ENCODE measurements at regions not wholly inside any gene's neighbourhood (a gene's known extent, or its start where the extent isn't known, plus 50 kb on each side); places are given as distances from the start of the nearest gene placed in this dataset.

DNA sequence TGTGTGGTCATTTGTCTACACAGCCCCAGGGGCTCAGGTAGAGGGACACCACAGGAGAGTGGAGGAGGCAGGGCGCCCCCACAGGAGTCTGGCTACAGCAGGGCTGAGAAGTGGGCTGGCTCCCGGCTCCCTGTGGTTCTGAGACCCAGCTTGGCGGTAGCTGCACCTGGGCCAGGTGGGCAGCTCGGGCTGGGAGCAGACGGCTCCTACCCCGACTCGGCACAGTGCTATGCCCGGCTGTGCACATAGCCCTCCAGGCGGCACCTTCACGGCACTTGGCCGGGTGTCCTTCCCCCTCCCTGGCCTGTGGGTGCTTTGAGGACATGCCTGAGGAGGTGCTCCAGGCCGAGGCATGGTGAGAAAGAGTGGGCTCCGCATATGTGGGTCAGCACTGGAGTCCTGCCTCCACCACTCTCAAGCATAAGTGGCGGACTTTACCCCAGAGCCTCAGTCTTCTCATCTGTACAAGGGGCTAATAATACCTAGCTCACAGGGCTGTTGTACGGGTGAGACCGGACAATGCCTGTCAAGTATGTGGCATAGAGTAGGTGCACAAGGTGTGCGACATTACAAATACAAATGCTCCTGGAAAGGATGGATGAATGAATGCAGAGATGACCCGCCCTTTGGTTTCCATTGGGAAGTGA, 50.1 kb upstream of the JPH3 start:
- no peak overlapping the region for H3K9ac ChIP-seq (ENCODE audit: low read length)
- H3K27me3 ChIP-seq (replicated peaks; ENCODE audit: control insufficient read depth, insufficient read depth, low read length): peaks cover 14% of the 10 kb centered on the region
- DNase-seq (ENCODE audit: low read depth): no peak
- H3K9me3 ChIP-seq (ENCODE audit: control insufficient read depth, low read length): no peaks in the 10 kb centered on the region
- no peak overlapping the region for H3K4me3 ChIP-seq (ENCODE audit: low read length)
- peaks cover 16% of the 10 kb centered on the region for H3K4me1 ChIP-seq (ENCODE audit: control insufficient read depth, insufficient read depth, low read length)
- no peaks in the 10 kb centered on the region for H3K36me3 ChIP-seq (ENCODE audit: control insufficient read depth, insufficient read depth, low read length, severe bottlenecking)

DNA sequence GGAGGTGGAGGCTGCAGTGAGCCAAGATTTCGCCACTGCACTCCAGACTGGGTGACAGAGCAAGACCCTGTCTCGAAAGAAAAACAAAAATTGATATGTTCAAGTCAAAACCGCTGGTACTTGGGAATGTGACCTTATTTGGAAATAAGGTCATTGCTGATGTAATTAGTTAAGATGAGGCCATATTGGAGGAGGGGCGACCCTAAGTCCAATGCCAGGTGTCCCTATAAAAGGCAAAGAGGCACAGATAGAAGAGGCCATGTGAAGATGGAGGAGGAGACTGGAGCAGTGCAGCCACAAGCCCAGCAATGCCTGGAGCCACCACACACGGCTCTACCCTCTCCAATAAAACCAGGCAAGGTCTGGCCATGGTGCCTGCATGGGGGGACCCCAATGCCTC, 50.8 kb upstream of the JPH3 start:
- H3K9me3 ChIP-seq (ENCODE audit: control insufficient read depth, low read length): no peaks in the 10 kb centered on the region
- H3K4me3 ChIP-seq (ENCODE audit: low read length): no peak overlapping the region

DNA sequence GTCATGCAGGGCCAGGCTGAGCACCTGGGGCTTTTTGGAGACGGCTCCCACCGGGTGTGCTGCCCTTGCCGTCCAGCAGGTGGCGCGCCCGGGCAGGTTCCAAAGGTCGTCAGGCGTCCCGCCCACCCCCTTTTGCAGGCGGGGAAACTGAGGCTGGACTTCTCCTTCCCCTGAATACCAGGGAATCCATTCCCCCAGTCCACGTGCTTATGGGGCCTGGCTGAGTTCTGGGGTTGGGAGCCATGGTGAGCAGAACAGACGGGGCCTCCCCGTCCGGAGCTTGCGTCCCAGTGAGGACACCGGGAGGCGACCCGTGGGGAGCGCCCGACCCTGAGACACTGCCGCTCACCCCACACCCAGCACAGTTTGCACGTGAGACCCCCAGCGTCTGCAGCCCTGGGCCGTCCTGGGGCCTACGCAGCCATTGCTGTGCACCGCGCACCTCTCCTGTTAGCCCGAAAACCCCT, 51.8 kb upstream of the JPH3 start:
- Histone ChIP-seq H3K4me3 (ENCODE audit: low read length) (no peak overlapping the region), H3K9me3 (ENCODE audit: control insufficient read depth, low read length) (peaks cover 8% of the 10 kb centered on the region), H3K27me3 (replicated peaks; ENCODE audit: control insufficient read depth, insufficient read depth, low read length) (peaks cover 16% of the 10 kb centered on the region), H3K9ac (ENCODE audit: low read length) (no peak overlapping the region), H3K4me1 (ENCODE audit: control insufficient read depth, insufficient read depth, low read length) (peaks cover 7% of the 10 kb centered on the region), H3K36me3 (ENCODE audit: control insufficient read depth, insufficient read depth, low read length, severe bottlenecking) (no peaks in the 10 kb centered on the region)
- peak; percentile 59 for DNase-seq (ENCODE audit: low read depth)

More for the DNA sequence above, 50.8 kb upstream of the JPH3 start:
- peaks cover 9% of the 10 kb centered on the region for H3K4me1 ChIP-seq (ENCODE audit: control insufficient read depth, insufficient read depth, low read length)
- no peak for DNase-seq (ENCODE audit: low read depth)
- peaks cover 16% of the 10 kb centered on the region for H3K27me3 ChIP-seq (replicated peaks; ENCODE audit: control insufficient read depth, insufficient read depth, low read length)
- no peaks in the 10 kb centered on the region for H3K36me3 ChIP-seq (ENCODE audit: control insufficient read depth, insufficient read depth, low read length, severe bottlenecking)
- H3K9ac ChIP-seq (ENCODE audit: low read length): no peak overlapping the region

DNA sequence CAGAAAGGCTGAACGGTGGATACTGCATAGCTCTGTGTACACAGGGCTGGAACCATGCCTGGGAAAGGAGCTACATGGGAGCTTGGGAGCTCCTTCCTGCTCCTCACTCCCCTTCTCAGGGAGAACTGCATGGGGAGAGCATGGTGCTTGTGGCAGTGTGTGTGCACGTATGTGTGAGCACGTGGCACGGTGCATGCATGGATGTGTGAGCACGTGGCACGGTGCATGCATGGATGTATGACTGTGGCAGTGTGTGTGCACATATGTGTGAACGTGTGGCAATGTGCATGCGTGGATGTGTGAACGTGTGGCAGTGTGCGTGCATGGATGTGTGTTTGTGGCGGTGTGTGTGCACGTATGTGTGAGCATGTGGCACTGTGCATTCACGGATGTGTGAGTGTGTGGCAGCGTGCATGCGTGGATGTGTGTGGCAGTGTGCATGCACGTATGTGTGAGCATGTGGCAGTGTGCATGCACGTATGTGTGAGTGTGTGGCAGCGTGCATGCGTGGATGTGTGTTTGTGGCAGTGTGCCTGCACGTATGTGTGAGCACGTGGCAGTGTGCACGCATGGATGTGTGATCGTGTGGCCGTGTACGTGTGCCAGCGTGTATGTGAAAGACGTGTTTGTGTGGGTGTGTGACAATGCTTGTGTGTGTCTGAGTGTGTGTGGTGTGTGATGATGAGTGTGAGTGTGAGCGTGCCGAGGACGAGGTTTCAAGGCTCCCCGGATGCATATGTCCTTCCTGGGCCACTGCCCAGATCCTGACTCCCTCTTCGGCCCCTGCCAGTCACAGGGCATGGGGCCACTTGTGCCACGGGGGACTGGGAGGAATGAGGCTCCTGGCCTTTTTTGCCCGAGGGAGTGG, 52.4 kb upstream of the JPH3 start:
- H3K4me1 ChIP-seq (ENCODE audit: control insufficient read depth, insufficient read depth, low read length): peaks cover 5% of the 10 kb centered on the region
- H3K27me3 ChIP-seq (replicated peaks; ENCODE audit: control insufficient read depth, insufficient read depth, low read length): peaks cover 16% of the 10 kb centered on the region
- H3K36me3 ChIP-seq (ENCODE audit: control insufficient read depth, insufficient read depth, low read length, severe bottlenecking): no peaks in the 10 kb centered on the region
- peaks cover 9% of the 10 kb centered on the region for H3K9me3 ChIP-seq (ENCODE audit: control insufficient read depth, low read length)
- no peak overlapping the region for H3K4me3 ChIP-seq (ENCODE audit: low read length)
- H3K9ac ChIP-seq (ENCODE audit: low read length): no peak overlapping the region
- DNase-seq (ENCODE audit: low read depth): no peak

DNA sequence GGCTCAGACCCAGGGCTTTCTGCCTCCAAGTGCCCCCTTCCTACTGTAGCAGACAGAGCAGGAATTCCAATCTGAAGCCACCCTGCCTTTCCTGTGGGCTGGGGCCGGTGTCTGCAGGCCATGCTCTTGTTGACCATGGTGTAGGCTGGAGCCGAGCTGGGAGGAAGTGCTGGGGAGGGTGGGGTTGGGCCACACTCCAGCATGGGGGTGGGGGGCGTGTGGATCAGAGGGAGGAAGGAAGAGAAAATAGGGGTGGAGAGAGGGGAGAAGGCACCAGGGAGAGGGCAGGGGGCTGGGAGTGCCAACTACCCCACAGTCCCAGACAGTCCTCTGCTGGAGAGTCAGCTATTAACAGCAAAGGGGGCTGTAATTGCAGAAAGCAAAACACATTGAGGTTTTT, 54.3 kb upstream of the JPH3 start:
- Histone ChIP-seq H3K9me3 (ENCODE audit: control insufficient read depth, low read length) (peaks cover 9% of the 10 kb centered on the region), H3K36me3 (ENCODE audit: control insufficient read depth, insufficient read depth, low read length, severe bottlenecking) (no peaks in the 10 kb centered on the region), H3K9ac (ENCODE audit: low read length) (no peak overlapping the region), H3K4me3 (ENCODE audit: low read length) (no peak overlapping the region), H3K4me1 (ENCODE audit: control insufficient read depth, insufficient read depth, low read length) (no peaks in the 10 kb centered on the region), H3K27me3 (replicated peaks; ENCODE audit: control insufficient read depth, insufficient read depth, low read length) (peaks cover 16% of the 10 kb centered on the region)
- DNase-seq (ENCODE audit: low read depth): no peak

DNA sequence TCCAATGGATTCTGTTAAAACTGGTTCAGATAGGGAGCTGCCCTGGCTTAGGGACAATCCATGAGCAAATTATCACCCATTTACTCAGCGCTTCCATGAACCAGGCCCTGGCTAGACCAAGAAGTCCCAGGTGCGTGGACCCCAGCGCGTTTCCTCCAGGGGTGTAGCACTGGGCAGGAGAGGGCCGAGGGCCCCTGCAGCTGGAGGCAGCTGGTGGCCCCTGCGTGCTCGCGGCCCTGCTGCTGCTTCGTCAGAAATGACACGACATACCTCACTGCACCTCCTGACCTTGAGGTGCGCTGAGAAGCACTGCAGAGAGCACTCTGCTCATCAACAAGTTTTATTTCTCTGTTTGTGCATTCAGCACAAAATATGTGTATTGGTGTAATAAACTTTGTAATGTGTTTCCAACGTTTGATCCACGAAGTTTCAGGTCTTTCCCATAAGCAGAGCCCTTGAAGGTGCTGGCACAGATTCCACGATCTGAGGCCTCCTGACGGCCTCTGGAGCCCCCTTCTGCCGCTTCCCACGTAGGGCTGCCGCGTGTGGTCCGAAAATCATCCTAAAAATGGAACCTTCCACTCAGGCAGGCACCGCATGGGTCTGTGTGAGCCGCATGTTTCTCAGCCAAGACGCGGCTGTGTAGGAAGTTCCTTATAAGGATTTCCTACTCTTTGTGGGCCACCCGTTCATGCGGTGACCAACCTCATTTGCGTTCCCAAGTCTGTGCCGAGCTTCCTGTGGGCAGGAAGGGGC, 50.8 kb upstream of the ZCCHC14 start:
- Histone ChIP-seq H3K4me1 (ENCODE audit: control insufficient read depth, insufficient read depth, low read length) (peaks cover 23% of the 10 kb centered on the region), H3K4me3 (ENCODE audit: low read length) (no peak overlapping the region), H3K27me3 (replicated peaks; ENCODE audit: control insufficient read depth, insufficient read depth, low read length) (peaks cover 8% of the 10 kb centered on the region), H3K36me3 (ENCODE audit: control insufficient read depth, insufficient read depth, low read length, severe bottlenecking) (no peaks in the 10 kb centered on the region), H3K9ac (ENCODE audit: low read length) (no peak overlapping the region), H3K9me3 (ENCODE audit: control insufficient read depth, low read length) (peaks cover 9% of the 10 kb centered on the region)
- DNase-seq (ENCODE audit: low read depth): no peak

DNA sequence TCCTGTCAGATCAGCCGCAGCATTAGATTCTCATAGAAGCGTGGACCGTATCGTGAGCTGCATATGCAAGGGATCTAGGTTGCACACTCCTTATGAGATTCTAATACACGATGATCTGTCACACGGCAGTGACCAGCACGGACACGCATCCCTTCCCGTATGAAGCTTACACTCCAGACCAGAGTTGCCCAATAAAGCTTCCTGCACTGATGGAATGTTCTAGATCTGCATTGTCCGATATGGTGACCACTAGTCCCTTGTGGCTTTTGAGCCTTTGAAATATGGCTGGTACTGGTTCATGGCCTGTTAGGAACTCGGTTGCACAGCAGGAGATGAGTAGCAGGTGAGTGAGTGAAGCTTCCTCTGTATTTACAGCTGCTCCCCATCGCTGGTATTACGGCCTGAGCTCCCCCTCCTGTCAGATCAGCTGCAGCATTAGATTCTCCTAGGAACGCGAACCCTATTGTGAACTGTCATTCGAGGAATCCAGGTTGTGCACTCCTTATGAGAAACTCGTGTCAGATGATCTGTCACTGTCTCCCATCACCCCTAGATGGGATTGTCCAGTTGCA, 49.8 kb upstream of the ZCCHC14 start:
- Histone ChIP-seq H3K36me3 (ENCODE audit: control insufficient read depth, insufficient read depth, low read length, severe bottlenecking) (no peaks in the 10 kb centered on the region), H3K4me1 (ENCODE audit: control insufficient read depth, insufficient read depth, low read length) (peaks cover 30% of the 10 kb centered on the region), H3K27me3 (replicated peaks; ENCODE audit: control insufficient read depth, insufficient read depth, low read length) (peaks cover 6% of the 10 kb centered on the region), H3K9me3 (ENCODE audit: control insufficient read depth, low read length) (peaks cover 9% of the 10 kb centered on the region), H3K4me3 (ENCODE audit: low read length) (no peak overlapping the region), H3K9ac (ENCODE audit: low read length) (no peak overlapping the region)
- no peak for DNase-seq (ENCODE audit: low read depth)

Data from adipocyte (in vitro differentiated cells).